ES-I3 (cell line): ENCODE measurements at regions not wholly inside any gene's neighbourhood (a gene's known extent, or its start where the extent isn't known, plus 50 kb on each side); places are given as distances from the start of the nearest gene placed in this dataset.
"Not testable (repeated sequence)": the region's sequence is repeated elsewhere in the genome, so short reads cannot be mapped to it uniquely, and the experiment has no call there.

Experiments used
- H3K36me3 ChIP-seq: 2 replicates; pipeline ENCODE4 v1.6.1; 2013; ENCODE audit warnings: mild to moderate bottlenecking, low read length, control low read depth, moderate library complexity; ENCODE audit not compliant: insufficient read depth
- H3K4me1 ChIP-seq: 2 replicates; pipeline ENCODE4 v1.6.1; 2013; ENCODE audit warnings: mild to moderate bottlenecking, control low read depth, low read length; ENCODE audit not compliant: insufficient read depth
- H3K9ac ChIP-seq: 2 replicates; pipeline ENCODE4 v1.6.1; 2013; ENCODE audit warnings: low read depth, mild to moderate bottlenecking, low read length, moderate library complexity
- H3K9me3 ChIP-seq: 2 replicates; pipeline ENCODE4 v1.6.1; 2013; ENCODE audit warnings: mild to moderate bottlenecking, low read length, moderate library complexity; ENCODE audit not compliant: control insufficient read depth, insufficient read depth

DNA sequence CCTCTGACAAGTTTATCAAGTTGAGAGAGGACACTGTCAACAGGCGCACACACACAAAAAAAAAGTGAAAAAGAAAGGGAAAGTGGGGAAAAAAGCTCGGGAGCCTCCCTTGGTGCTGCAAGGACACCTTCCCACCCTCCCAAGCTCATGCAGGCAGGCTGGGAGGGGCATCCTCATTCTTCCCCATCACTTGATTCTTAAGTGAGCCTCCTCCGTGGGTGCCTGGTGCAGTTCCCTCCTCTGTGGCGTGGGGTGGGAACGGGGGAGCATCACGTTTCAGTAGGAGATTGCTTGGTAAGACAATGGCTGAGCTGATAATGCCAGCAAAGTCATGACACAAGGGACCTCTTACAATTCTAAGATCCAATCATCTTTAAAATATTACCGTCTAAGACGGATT is 108.8 kb downstream of the NXPE2 start:
- Histone ChIP-seq H3K9ac (no peak overlapping the region), H3K9me3 (no peaks in the 10 kb centered on the region), H3K4me1 (no peaks in the 10 kb centered on the region), H3K36me3 (no peaks in the 10 kb centered on the region)

- no peaks in the 10 kb centered on the region for H3K4me1 ChIP-seq
- H3K9me3 ChIP-seq = no peaks in the 10 kb centered on the region
- no peak overlapping the region for H3K9ac ChIP-seq
- H3K36me3 ChIP-seq = no peaks in the 10 kb centered on the region
Observed at GRCh38 chr11:114790910-114791309, 112.6 kb downstream of the NXPE2 start.

GRCh38 chr11:114794048-114794684 is 115.8 kb downstream of the NXPE2 start:
- Histone ChIP-seq H3K36me3 (no peaks in the 10 kb centered on the region), H3K9ac (no peak overlapping the region), H3K9me3 (no peaks in the 10 kb centered on the region), H3K4me1 (0 out of 2 replicates have a peak, but pooled peaks cover 1% of the 10 kb centered on the region)

- Histone ChIP-seq H3K9ac (no peak overlapping the region), H3K36me3 (no peaks in the 10 kb centered on the region), H3K9me3 (no peaks in the 10 kb centered on the region), H3K4me1 (0 out of 2 replicates have a peak, but pooled peaks cover 7% of the 10 kb centered on the region)
Observed at GRCh38 chr11:114796954-114797721, 118.8 kb downstream of the NXPE2 start.

GRCh38 chr11:114799476-114799875 is 121.1 kb downstream of the NXPE2 start:
- Histone ChIP-seq H3K9ac (peak overlapping the region; percentile 45), H3K4me1 (0 out of 2 replicates have a peak, but pooled peaks cover 7% of the 10 kb centered on the region), H3K9me3 (peaks cover 6% of the 10 kb centered on the region), H3K36me3 (no peaks in the 10 kb centered on the region)

DNA sequence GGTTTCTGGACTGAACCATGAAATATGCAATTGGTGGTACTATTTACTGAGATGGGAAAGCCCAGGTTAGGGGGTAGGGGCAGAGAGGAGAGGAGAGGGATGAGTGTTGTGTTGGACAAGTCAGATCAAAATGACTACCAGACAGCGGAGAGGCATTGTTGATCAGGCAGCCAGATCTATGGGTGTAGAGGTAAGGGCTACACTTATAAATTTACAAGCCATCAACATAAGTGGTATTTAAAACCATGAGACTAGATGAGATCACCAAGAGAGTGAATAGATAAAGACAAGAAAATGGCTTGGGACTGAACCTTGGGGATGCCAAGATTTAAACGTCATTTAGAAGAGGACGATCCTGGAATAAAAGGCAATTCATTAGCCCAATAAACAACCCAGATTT is 123.4 kb downstream of the NXPE2 start:
- Histone ChIP-seq H3K9me3 (peaks cover 9% of the 10 kb centered on the region), H3K36me3 (no peaks in the 10 kb centered on the region), H3K4me1 (0 out of 2 replicates have a peak, but pooled peaks cover 7% of the 10 kb centered on the region), H3K9ac (no peak overlapping the region)

- peaks cover 9% of the 10 kb centered on the region for H3K9me3 ChIP-seq
- H3K4me1 ChIP-seq = 0 out of 2 replicates have a peak, but pooled peaks cover 7% of the 10 kb centered on the region
- no peaks in the 10 kb centered on the region for H3K36me3 ChIP-seq
- no peak overlapping the region for H3K9ac ChIP-seq
Observed at GRCh38 chr11:114802878-114803277, 124.6 kb downstream of the NXPE2 start.

GRCh38 chr11:114805431-114805830 is 127.1 kb downstream of the NXPE2 start:
- H3K4me1 ChIP-seq, H3K36me3 ChIP-seq, H3K9ac ChIP-seq, H3K9me3 ChIP-seq: not testable (repeated sequence)

GRCh38 chr11:114811971-114812370 is 133.6 kb downstream of the NXPE2 start:
- no peak overlapping the region for H3K9ac ChIP-seq
- H3K4me1 ChIP-seq = no peaks in the 10 kb centered on the region
- no peaks in the 10 kb centered on the region for H3K36me3 ChIP-seq
- H3K9me3 ChIP-seq = no peaks in the 10 kb centered on the region

DNA sequence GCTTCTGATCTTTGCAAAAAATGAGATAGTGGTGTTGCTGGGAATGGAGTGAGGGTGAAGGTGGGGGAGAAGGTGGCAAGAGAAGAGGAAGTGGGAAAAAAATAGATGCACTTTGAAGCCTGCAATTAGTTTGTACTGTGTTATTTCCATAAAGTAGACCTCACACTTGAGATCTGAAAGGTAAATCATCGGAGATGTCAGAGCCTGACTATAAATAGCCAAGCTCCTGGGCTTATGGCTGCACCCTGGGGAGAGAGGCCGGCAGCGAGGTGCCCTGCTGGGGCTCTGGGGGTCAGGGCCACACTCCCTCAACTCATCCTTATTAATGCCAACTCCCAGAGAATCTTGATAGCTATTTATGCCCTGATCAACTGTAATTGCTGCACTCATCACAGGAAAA is 134.4 kb downstream of the NXPE2 start:
- Histone ChIP-seq H3K4me1 (peaks cover 3% of the 10 kb centered on the region; the same call in 1 of the 2 replicates), H3K36me3 (no peaks in the 10 kb centered on the region), H3K9me3 (no peaks in the 10 kb centered on the region)

GRCh38 chr11:114813189-114813718 is 134.9 kb downstream of the NXPE2 start:
- H3K9ac ChIP-seq = no peak overlapping the region
- H3K4me1 ChIP-seq = peaks cover 3% of the 10 kb centered on the region; the same call in 1 of the 2 replicates
- H3K36me3 ChIP-seq = no peaks in the 10 kb centered on the region
- H3K9me3 ChIP-seq = no peaks in the 10 kb centered on the region

More for the DNA sequence above, 134.4 kb downstream of the NXPE2 start:
- H3K9ac ChIP-seq = no peak overlapping the region

- no peaks in the 10 kb centered on the region for H3K9me3 ChIP-seq
- no peaks in the 10 kb centered on the region for H3K36me3 ChIP-seq
- peaks cover 3% of the 10 kb centered on the region; the same call in 1 of the 2 replicates for H3K4me1 ChIP-seq
- no peak overlapping the region for H3K9ac ChIP-seq
Observed at GRCh38 chr11:114815176-114815575, 136.8 kb downstream of the NXPE2 start.

GRCh38 chr11:114815761-114816160 is 137.4 kb downstream of the NXPE2 start:
- H3K36me3 ChIP-seq = no peaks in the 10 kb centered on the region
- H3K9me3 ChIP-seq = no peaks in the 10 kb centered on the region
- H3K4me1 ChIP-seq = peaks cover 3% of the 10 kb centered on the region; the same call in 1 of the 2 replicates

GRCh38 chr11:114816791-114817190 is 138.5 kb downstream of the NXPE2 start:
- Histone ChIP-seq H3K9ac (no peak overlapping the region), H3K36me3 (no peaks in the 10 kb centered on the region), H3K9me3 (no peaks in the 10 kb centered on the region), H3K4me1 (peaks cover 7% of the 10 kb centered on the region; the same call in 1 of the 2 replicates)

More at GRCh38 chr11:114815761-114816160, 137.4 kb downstream of the NXPE2 start:
- H3K9ac ChIP-seq = no peak overlapping the region
